CD14-positive monocyte (primary cell): ENCODE measurements at regions not wholly inside any gene's neighbourhood (a gene's known extent, or its start where the extent isn't known, plus 50 kb on each side); places are given as distances from the start of the nearest gene placed in this dataset.

Source experiments
- DNase-seq, 3 donors: peaks; one replicate each; pipeline ENCODE4 v3.0.0-alpha.2; 2011 to 2022
- H2AFZ ChIP-seq: 2 replicates; pipeline ENCODE4 v1.6.0; 2012; ENCODE audit warnings: mild to moderate bottlenecking, low read depth, low read length, inconsistent platforms; ENCODE audit not compliant: insufficient read depth, poor library complexity, severe bottlenecking
- H3K27ac ChIP-seq, 2 donors: 1 replicate in 1 of 2; 2 replicates in 1 of 2; pipeline ENCODE4 v1.5.1; 2012 to 2013; ENCODE audit warnings: low read length in 2 of 2, control low read depth in 1 of 2, inconsistent platforms in 1 of 2, low read depth in 1 of 2, mild to moderate bottlenecking in 1 of 2
- H3K27me3 ChIP-seq, 2 donors: one replicate each; pipeline versions ENCODE4 v1.6.0 to v1.6.1; 2011 to 2013; ENCODE audit warnings: low read length in 2 of 2; ENCODE audit not compliant: control insufficient read depth in 2 of 2, insufficient read depth in 2 of 2
- H3K36me3 ChIP-seq, 2 donors: replicated peaks in 1 of 2; 1 replicate in 1 of 2; 2 replicates in 1 of 2; pipeline versions ENCODE4 v1.5.1 to v1.6.1; 2012 to 2013; ENCODE audit warnings: low read length in 2 of 2, control low read depth in 1 of 2, inconsistent platforms in 1 of 2, mild to moderate bottlenecking in 1 of 2; ENCODE audit not compliant: insufficient read depth in 2 of 2, control insufficient read depth in 1 of 2
- H3K4me1 ChIP-seq, 2 donors: 1 replicate in 1 of 2; 2 replicates in 1 of 2; pipeline versions ENCODE4 v1.5.1 to v1.6.1; 2012 to 2013; ENCODE audit warnings: low read length in 2 of 2, control low read depth in 1 of 2, inconsistent platforms in 1 of 2, mild to moderate bottlenecking in 1 of 2, moderate library complexity in 1 of 2; ENCODE audit not compliant: insufficient read depth in 2 of 2, control insufficient read depth in 1 of 2
- H3K4me2 ChIP-seq: replicated peaks from 2 replicates; pipeline ENCODE3; 2012; ENCODE audit warnings: low read length, moderate library complexity, mild to moderate bottlenecking; ENCODE audit not compliant: poor library complexity, severe bottlenecking; ENCODE audit errors: extremely low read depth
- H3K4me3 ChIP-seq, 3 experiments: fragments of 200-600 bp in 1 of 3; sonication (generic) in 1 of 3; replicated peaks in 1 of 3; 1 replicate in 2 of 3; 2 replicates in 1 of 3; pipeline ENCODE4 v1.5.1; 2011 to 2013; ENCODE audit warnings: low read length in 3 of 3, mild to moderate bottlenecking in 3 of 3, control low read depth in 2 of 3, low read depth in 2 of 3, inconsistent platforms in 1 of 3, moderate library complexity in 1 of 3
- H3K79me2 ChIP-seq: 2 replicates; pipeline ENCODE4 v1.6.0; 2012; ENCODE audit warnings: mild to moderate bottlenecking, control low read depth, inconsistent platforms, low read length, moderate library complexity; ENCODE audit not compliant: insufficient read depth
- H3K9ac ChIP-seq: 2 replicates; pipeline ENCODE4 v1.6.0; 2017; ENCODE audit warnings: low read length, mild to moderate bottlenecking; ENCODE audit not compliant: insufficient read depth, poor library complexity, severe bottlenecking
- H3K9me3 ChIP-seq, 2 donors: replicated peaks in 1 of 2; 1 replicate in 1 of 2; 2 replicates in 1 of 2; pipeline versions ENCODE4 v1.5.1 to v1.6.1; 2012 to 2013; ENCODE audit warnings: low read length in 2 of 2, control low read depth in 1 of 2; ENCODE audit not compliant: control insufficient read depth in 1 of 2, insufficient read depth in 1 of 2
- H4K20me1 ChIP-seq: 2 replicates; pipeline ENCODE4 v1.6.0; 2012; ENCODE audit warnings: mild to moderate bottlenecking, low read length, control low read depth, moderate library complexity; ENCODE audit not compliant: insufficient read depth
- H3K27ac Mint-ChIP-seq, 7 donors: one replicate each; pipeline ENCODE4 v1.8.0; 2020; ENCODE audit warnings: mild to moderate bottlenecking in 7 of 7, mixed read lengths in 7 of 7, moderate library complexity in 6 of 7, inconsistent platforms in 2 of 7
- H3K27me3 Mint-ChIP-seq, 3 donors: one replicate each; pipeline ENCODE4 v1.8.0; 2021 to 2022; ENCODE audit warnings: low read depth in 3 of 3, mild to moderate bottlenecking in 3 of 3, mixed read lengths in 3 of 3, moderate library complexity in 3 of 3, inconsistent platforms in 1 of 3
- H3K36me3 Mint-ChIP-seq, 2 donors: one replicate each; pipeline ENCODE4 v1.8.0; 2020; ENCODE audit warnings: mixed read lengths in 2 of 2, inconsistent platforms in 1 of 2, mild to moderate bottlenecking in 1 of 2
- H3K4me1 Mint-ChIP-seq: one replicate; pipeline ENCODE4 v1.8.0; 2020; ENCODE audit warnings: mild to moderate bottlenecking, mixed read lengths
- H3K4me3 Mint-ChIP-seq, 2 donors: one replicate each; pipeline ENCODE4 v1.8.0; 2020; ENCODE audit warnings: mild to moderate bottlenecking in 2 of 2, mixed read lengths in 2 of 2, moderate library complexity in 1 of 2
- H3K9me3 Mint-ChIP-seq, 7 donors: one replicate each; pipeline ENCODE4 v1.8.0; 2020 to 2022; ENCODE audit warnings: mixed read lengths in 7 of 7, mild to moderate bottlenecking in 6 of 7, moderate library complexity in 6 of 7, inconsistent platforms in 2 of 7
- WGBS: methylation state at CpG from one replicate; pipeline ENCODE4 v1.1.5; 2013; ENCODE audit warnings: missing lambda C conversion rate; ENCODE audit not compliant: insufficient coverage; 5-methylcytosine and 5-hydroxymethylcytosine counted together
- intact Hi-C, 2 donors: fragments of 100-400 bp; cut with micrococcal nuclease; formaldehyde crosslinking; loops; one replicate each; pipeline versions ENCODE4 v1.15.0 to v1.15.1; 2023
- TF ChIP-seq, protein P1 (sequence below): fragments of 200-600 bp; IDR thresholded peaks from one replicate; pipeline ENCODE4 v1.8.0; 2022; ENCODE audit warnings: antibody characterized with exemption, mild to moderate bottlenecking

GRCh38 chr16:51040637-51041036, 110.4 kb downstream of the SALL1 start:
- Histone ChIP-seq H2AFZ (no peak overlapping the region), H3K4me2 (no peak overlapping the region), H3K9ac (no peak overlapping the region), H3K4me1 (no peaks in the 10 kb centered on the region), H4K20me1 (no peaks in the 10 kb centered on the region), H3K4me3 (no peak overlapping the region), H3K36me3 (no peaks in the 10 kb centered on the region), H3K79me2 (no peaks in the 10 kb centered on the region), H3K27me3 (no peaks in the 10 kb centered on the region), H3K9me3 (no peaks in the 10 kb centered on the region), H3K27ac (no peak overlapping the region)
- Mint-ChIP-seq H3K27ac (no peak overlapping the region), H3K4me1 (peaks cover 16% of the 10 kb centered on the region), H3K27me3 (peaks cover 2 to 5% (median 5%) of the 10 kb centered on the region in 3 donors), H3K4me3 (no peak overlapping the region), H3K9me3 (peaks cover 0 to 2% (median 0%) of the 10 kb centered on the region in 7 donors), H3K36me3 (no peaks in the 10 kb centered on the region)
- intact Hi-C loops: no loop called here
- DNase-seq: no peak
- TF ChIP-seq, protein P1, sequence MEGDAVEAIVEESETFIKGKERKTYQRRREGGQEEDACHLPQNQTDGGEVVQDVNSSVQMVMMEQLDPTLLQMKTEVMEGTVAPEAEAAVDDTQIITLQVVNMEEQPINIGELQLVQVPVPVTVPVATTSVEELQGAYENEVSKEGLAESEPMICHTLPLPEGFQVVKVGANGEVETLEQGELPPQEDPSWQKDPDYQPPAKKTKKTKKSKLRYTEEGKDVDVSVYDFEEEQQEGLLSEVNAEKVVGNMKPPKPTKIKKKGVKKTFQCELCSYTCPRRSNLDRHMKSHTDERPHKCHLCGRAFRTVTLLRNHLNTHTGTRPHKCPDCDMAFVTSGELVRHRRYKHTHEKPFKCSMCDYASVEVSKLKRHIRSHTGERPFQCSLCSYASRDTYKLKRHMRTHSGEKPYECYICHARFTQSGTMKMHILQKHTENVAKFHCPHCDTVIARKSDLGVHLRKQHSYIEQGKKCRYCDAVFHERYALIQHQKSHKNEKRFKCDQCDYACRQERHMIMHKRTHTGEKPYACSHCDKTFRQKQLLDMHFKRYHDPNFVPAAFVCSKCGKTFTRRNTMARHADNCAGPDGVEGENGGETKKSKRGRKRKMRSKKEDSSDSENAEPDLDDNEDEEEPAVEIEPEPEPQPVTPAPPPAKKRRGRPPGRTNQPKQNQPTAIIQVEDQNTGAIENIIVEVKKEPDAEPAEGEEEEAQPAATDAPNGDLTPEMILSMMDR: no peak

DNA sequence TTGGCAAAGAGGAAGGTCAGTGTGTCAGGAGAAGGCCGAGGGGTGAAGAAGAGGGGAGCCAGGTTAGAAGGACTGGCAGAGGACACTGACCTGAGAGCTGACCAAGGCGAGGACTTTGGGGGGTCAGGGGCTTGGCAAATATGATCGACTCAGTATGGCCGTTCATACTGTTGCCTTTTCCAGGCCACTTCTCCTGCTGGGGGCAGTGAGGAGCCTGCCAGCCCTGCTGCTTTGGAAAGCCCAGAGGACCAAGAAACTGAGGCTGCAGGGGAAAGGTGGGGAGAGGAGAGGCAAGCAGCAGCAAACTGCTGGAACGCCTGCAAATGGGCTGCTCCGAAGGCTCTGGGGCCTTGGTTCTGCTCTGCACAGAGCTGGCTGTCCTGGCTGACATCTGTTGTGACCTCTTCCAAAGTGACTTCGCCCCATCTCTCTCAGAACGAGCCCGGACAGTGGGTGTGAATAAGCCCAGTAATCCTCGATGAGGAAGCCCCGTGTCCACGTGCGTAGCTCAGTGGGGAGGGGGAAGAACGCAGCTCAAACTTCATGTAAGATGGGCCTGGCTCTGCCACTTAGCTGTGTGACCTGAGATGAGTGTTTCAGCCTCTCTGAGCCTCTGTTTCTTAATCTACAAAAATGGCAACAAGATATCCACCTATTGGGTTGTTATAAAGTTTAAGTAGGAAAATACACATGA, 111.3 kb downstream of the SALL1 start:
- Mint-ChIP-seq H3K27me3 (peaks cover 2 to 5% (median 5%) of the 10 kb centered on the region in 3 donors), H3K36me3 (no peaks in the 10 kb centered on the region), H3K4me1 (peaks cover 19% of the 10 kb centered on the region), H3K27ac (no peak overlapping the region), H3K4me3 (no peak overlapping the region), H3K9me3 (peaks cover 0 to 2% (median 0%) of the 10 kb centered on the region in 7 donors)
- intact Hi-C loops: no loop called here
- H3K4me2 ChIP-seq: no peak overlapping the region
- H3K79me2 ChIP-seq: no peaks in the 10 kb centered on the region
- no peaks in the 10 kb centered on the region for H3K27me3 ChIP-seq
- H2AFZ ChIP-seq: no peak overlapping the region
- H3K36me3 ChIP-seq: no peaks in the 10 kb centered on the region
- no peak overlapping the region for H3K9ac ChIP-seq
- 76% methylated on average over 8 of the region's 14 CpGs for WGBS
- no peaks in the 10 kb centered on the region for H3K4me1 ChIP-seq
- no peaks in the 10 kb centered on the region for H4K20me1 ChIP-seq
- no peak overlapping the region for H3K4me3 ChIP-seq
- DNase-seq: no peak
- no peak overlapping the region for H3K27ac ChIP-seq
- no peaks in the 10 kb centered on the region for H3K9me3 ChIP-seq
- TF ChIP-seq, protein P1: no peak
